H1 (cell line): ENCODE measurements at regions not wholly inside any gene's neighbourhood (a gene's known extent, or its start where the extent isn't known, plus 50 kb on each side); places are given as distances from the start of the nearest gene placed in this dataset.

Experiments
- E2F6 ChIP-seq: IDR thresholded peaks from 2 replicates; pipeline ENCODE4 v1.6.1; 2012; ENCODE audit warnings: inconsistent platforms
- EP300 ChIP-seq, 2 experiments: IDR thresholded peaks; 1 replicate in 1 of 2; 2 replicates in 1 of 2; pipeline ENCODE4 v1.6.1; 2011 to 2012; ENCODE audit warnings: low read depth in 2 of 2, low read length in 2 of 2, mild to moderate bottlenecking in 2 of 2, borderline replicate concordance in 1 of 2, inconsistent platforms in 1 of 2, moderate library complexity in 1 of 2
- JUN ChIP-seq: IDR thresholded peaks from 2 replicates; pipeline ENCODE4 v1.6.1; 2011; ENCODE audit warnings: low read depth, mild to moderate bottlenecking, improper control_type of control experiment, low read length
- KDM4A ChIP-seq: IDR thresholded peaks from one replicate; pipeline ENCODE4 v1.7.1; 2012; ENCODE audit warnings: low read depth, mild to moderate bottlenecking, moderate library complexity, low read length, inconsistent platforms; ENCODE audit not compliant: severe bottlenecking
- KDM5A ChIP-seq: fragments of 200-600 bp; IDR thresholded peaks from 2 replicates; pipeline ENCODE4 v1.7.1; 2012; ENCODE audit warnings: mild to moderate bottlenecking, low read length, inconsistent platforms, mixed read lengths
- RNF2 ChIP-seq: fragments of 200-900, 300-1000 bp; sonication (generic); IDR thresholded peaks from 2 replicates; pipeline ENCODE4 v1.7.1; 2016; ENCODE audit warnings: borderline replicate concordance, low read depth, mild to moderate bottlenecking, antibody characterized with exemption, low read length; ENCODE audit not compliant: poor library complexity, severe bottlenecking; ENCODE audit errors: missing control alignments
- SIN3A ChIP-seq, 2 experiments: IDR thresholded peaks in 1 of 2; conservative IDR thresholded peaks in 1 of 2; 2 replicates each; pipeline ENCODE4 v1.6.1; 2011 to 2012; ENCODE audit warnings: low read length in 2 of 2, improper control_type of control experiment in 1 of 2, low read depth in 1 of 2, mild to moderate bottlenecking in 1 of 2
- SUZ12 ChIP-seq: fragments of 200-600 bp; sonication (generic); IDR thresholded peaks from 2 replicates; pipeline ENCODE4 v1.6.1; 2012; ENCODE audit warnings: mild to moderate bottlenecking, inconsistent platforms, low read length, moderate library complexity, mixed read lengths
- TEAD4 ChIP-seq: IDR thresholded peaks from 2 replicates; pipeline ENCODE4 v1.6.1; 2012; ENCODE audit warnings: low read depth, low read length, inconsistent platforms, mixed read lengths

- TF ChIP-seq E2F6 (no peak), EP300 (IDR thresholded peaks at IDR 0.05; ENCODE audit: borderline replicate concordance in 1 of 2, low read depth in 2 of 2, low read length in 2 of 2) (no peak), SUZ12 (no peak), JUN (no peak), TEAD4 (no peak), SIN3A (conservative IDR thresholded peaks at IDR 0.05 in 1 of 2, IDR thresholded peaks at IDR 0.05 in 1 of 2; ENCODE audit: low read depth in 1 of 2, low read length in 2 of 2) (no peak), RNF2 (no peak), KDM5A (no peak), KDM4A (no peak)
Observed at GRCh38 chr10:130545122-130545521, 408.9 kb downstream of the GLRX3 start (continued).
